RCC 7860 (cell line): ENCODE measurements at regions not wholly inside any gene's neighbourhood (a gene's known extent, or its start where the extent isn't known, plus 50 kb on each side); places are given as distances from the start of the nearest gene placed in this dataset.

Experiments
- DNase-seq: peaks from one replicate; pipeline ENCODE4 v3.0.0-alpha.2; 2015; ENCODE audit warnings: low spot score
- FAIRE-seq: peaks from 2 replicates; lab custom pipeline; 2012; peaks lifted over from hg19 to GRCh38; lab: Jason Lieb, UNC

DNA sequence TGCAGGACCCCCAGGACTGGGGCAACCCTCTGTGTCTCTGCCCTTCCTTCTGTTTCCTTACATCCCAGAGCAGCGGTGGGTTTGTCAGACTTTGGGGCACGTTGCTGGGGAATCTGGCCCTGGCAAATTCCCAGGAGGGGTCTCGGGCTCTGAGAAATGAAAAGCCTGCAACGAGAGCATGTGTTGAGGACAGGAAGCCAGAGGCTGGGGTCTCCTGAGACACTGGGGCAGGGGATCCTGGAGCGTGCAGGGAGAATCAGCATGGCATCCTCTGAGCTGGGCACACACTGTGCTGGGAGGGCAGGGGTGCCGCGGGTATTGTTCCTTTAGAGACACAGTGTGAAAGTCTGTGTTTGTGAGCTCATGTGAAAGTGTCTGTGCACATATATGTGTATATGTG is 279.9 kb upstream of the PPP2R2D start:
- DNase-seq (no peak), FAIRE-seq (no peak)

DNA sequence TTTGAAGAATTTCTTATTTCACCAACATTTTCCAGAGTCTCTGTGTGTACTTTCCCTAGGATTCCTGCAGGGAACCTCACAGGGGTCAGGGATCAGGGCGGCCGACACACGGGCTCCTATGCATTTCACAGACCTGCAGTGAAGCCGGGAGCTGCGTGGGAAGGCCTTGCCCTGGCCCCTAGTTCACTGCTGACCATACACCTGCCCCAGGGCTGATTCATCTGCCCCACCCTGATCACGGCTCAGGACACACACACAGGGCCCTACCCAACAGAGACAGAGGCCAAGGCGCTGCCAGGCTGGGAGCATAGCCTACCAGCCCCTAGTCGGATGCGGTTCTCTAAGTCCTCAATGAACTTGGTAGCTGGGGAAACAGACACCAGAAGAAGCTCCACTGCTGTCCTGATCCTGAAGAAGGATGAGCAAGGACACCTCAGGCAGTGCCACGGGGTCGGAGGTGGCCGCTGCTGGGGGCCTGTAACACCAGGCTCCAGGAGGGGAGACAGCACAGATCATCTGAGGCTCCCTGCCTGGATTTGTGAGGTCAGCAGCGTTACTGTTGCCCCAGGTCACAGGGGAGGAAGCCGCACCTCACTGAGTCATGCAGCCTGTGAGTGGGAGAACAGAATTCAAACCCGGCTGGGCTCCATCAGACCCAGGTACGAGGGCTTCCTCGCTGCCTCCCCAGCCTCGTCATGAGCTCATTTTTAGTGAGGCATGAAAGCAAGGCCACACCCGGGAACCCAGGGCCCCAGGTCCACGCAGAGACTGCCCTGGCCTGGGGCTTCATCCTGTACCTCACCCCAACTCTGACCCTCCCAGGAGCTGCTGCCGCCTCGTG is 278.8 kb upstream of the PPP2R2D start:
- no peak for FAIRE-seq
- no peak for DNase-seq

DNA sequence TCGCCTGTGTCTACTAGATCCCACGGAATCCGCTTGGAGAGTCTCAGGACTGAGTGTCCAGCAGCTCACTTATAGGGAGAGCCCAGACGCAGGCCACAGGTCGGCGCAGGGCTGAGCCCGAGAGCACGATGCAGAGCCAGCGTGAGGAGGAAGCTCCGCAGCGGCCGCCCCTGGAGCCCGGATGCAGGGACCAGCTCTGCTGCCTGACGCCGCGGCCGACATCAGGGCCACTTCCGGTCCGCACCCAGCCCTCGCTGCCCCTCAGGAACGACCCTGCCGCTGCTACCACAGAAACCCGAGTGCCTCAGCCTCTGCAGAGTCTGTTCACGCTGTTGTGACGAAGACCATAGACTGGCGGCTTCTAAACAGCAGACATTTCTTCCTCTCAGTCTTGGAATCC is 275.8 kb upstream of the PPP2R2D start:
- no peak for FAIRE-seq
- no peak for DNase-seq

DNA sequence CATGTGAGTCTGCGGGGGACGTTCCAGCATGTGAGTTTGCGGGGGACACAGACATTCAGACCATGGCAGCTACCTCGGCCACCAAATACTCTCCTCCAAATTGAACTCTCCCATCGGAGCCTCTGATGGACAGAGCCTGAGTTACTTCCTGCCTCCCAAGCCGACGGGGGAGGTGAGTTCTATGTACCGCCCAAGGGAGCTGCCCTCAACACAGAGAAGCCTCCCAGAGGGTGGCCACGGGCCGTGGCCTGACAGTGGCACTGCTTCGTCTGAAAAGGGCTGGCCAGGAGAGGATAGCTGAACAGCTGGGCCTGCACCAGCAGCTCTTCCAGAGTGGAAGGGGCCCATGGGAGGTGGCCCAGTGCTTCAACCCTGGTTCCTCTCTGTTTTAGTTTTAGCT is 274.5 kb upstream of the PPP2R2D start:
- FAIRE-seq (no peak), DNase-seq (no peak)

GRCh38 chr10:131629026-131629770 is 271.6 kb upstream of the PPP2R2D start:
- no peak for DNase-seq
- FAIRE-seq = no peak

DNA sequence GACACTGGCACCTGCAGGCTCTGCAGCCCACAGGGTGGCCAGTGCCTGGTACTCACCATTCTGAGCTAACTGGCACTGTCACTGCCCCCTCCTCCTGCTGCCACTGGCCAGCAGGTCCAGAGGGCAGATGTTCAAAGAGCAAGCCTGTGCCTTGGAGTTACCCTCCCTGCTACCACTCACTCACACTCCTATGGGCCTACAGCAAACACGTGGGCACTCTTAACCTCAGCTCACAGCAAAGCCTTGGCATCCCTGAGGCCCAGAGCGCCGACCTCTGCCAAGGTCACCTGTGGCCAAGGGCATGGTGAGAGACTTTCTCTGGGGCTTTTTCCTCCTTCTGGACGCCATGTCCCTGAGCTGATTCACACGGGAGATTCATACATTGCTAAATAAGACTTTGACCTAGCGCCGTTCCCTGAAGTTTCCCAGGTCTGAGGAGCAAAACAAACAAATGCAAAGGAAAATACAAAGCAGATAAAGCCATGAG is 270.0 kb upstream of the PPP2R2D start:
- FAIRE-seq (no peak), DNase-seq (no peak)

DNA sequence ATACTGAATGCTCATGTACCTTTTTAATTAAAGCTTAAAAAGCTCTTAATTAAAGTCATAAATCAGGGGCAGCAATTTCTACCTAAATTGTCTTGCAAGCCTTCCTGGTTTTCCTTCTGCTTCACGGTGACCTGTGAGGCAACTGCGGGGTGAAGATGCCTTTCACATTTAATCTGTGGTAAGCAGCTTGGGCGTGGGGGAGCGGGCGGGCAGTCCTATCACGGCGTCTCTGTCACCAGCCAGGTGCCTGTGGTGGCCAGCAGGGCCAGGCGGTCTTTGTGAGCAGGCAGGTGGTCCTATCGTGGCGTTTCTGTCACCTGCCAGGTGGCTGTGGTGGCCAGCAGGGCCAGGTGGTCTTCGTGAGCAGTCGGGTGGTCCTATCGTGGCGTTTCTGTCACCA is 269.2 kb upstream of the PPP2R2D start:
- FAIRE-seq (no peak), DNase-seq (no peak)

DNA sequence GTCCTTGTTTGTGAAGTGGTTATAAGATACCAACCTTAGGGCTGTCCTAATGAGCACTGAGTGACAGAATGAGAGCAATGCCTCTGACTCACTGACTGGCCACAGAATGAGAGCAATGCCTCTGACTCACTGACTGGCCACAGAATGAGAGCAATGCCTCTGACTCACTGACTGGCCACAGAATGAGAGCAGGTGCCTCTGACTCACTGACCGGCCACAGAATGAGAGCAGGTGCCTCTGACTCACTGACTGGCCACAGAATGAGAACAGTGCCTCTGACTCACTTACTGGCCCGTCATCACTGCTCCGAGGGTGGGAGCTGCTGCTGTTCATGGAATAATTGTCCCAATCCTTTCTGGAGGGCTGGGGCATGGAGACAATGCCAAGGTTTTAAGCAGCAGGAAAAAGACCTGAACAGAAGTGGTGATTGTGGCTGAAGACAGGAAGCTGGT is 265.2 kb upstream of the PPP2R2D start:
- peak; percentile 17 for DNase-seq
- FAIRE-seq = no peak

DNA sequence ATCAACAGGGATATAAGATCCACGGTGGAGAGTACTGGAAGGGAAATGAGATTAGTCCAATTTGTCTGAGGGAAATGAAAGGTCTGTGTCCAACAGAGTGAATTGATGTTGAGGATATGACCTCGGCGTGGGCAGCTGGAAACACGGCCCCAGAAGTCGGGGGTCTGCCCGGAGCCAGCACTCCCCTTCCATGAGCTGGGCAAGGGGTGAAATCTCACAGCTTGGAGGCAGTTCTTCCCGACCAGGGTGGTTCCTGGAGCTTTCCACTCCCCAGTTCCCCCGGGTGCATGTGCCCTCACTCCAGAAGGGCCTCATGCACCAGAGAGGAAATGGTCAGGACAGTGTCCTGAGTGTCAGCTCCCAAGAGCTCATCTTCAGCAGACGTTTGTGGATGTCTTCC is 264.7 kb upstream of the PPP2R2D start:
- no peak for FAIRE-seq
- DNase-seq = no peak

DNA sequence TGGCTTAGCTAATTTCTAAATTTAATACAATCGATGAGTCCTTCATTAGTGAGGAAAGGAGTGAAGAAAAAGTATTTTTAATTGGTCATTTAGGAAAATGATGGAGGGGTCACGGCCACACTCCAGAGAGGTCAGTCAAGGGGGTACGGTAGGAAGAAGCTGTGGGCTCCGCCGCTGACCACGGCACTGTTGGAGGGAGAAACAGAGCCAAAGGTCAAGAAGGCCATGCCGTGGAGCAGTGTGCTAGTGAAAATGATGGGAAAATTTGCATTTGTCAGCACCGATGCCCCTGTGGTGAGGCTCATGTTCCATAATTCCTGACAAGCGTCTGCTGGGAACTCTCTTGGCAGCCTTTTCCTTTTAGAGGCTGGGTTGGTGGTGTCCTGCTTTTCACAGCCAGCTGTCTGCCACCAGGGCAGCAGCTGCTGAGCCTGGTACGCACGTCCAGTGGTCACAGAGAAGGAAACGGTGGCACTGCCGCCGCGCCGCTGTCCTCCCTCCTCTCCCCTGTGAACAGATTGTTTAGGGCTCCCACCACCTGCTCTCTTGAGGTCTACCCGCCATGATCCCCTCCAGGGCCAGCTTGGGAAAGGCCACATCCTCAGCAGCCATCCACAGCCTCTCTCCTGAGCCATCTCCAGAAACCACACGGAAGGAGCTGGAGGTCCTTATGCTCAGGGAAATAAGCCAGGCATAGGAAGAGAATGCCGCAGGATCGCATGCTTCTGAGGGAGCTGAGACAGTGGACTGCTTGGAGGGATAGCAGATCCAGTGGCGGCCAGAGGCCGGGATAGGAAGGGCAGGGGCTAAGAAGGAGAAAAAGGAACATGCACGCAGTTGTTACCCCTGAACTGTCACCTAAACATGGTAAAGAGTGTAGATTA is 263.7 kb upstream of the PPP2R2D start:
- FAIRE-seq = no peak
- DNase-seq = no peak

DNA sequence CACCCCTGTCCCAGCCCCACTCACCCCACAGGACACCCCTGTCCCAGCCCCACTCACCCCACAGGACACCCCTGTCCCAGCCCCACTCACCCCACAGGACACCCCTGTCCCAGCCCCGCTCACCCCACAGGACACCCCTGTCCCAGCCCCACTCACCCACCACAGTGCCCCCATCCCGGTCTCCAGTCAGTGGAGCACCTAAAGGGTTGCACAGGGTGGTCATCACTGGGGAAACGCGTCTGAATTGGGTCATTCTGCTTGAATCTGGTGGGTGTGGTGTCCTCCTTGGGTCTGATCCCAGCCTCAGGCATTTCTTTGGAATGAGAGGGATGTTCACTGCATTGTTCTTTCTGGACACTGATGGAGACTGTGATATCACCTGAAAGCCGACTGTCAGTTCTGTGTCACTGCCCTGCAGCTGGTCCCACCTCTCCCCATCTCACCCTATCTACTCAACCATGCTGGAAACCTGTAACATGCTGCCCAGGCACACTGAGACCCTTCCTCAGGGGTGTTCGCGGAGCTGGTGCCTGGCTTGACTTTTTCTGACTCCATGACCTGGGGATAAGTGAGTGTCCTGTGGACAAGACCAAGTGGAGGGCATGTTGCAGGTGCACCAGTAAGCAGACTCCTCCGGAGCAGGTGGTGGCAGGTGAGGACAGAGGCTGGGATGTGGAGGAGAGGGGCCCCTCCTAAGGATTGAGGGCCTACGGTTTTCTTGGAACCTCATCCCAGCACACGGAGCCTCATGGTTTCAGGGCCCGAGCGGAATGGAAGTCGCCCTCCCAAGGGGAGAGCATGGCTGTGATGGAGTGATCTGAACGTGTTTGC is 262.5 kb upstream of the PPP2R2D start:
- FAIRE-seq (no peak), DNase-seq (no peak)

- DNase-seq = no peak
- no peak for FAIRE-seq
Observed at GRCh38 chr10:131638880-131639278, 261.9 kb upstream of the PPP2R2D start.

DNA sequence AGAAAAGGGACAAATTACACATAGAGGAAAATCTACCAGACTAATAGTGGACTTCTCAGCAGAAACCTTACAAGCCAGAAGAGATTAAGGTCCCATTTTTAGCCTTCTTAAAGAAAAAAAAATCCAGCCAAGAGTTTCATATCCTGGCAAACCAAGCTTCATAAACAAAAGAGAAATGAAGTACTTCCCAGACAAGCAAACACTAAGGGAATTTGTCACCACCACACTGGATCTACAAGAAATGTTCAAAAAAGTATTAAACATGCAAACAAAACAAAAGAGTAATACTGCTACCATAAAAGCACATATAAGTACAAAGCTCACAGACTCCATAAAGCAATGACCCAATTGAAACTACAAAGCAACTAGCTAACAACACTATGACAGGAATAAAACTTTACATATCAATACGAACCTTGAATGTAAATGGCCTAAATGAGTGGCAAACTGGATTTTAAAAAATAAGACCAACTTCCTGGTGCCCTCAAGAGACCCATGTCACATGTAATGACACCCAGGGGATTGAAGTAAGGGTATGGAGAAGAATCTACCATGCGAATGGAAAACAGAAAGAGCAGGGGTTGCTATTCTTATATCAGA is 260.7 kb upstream of the PPP2R2D start:
- DNase-seq (no peak), FAIRE-seq (no peak)

GRCh38 chr10:131641231-131641630 is 259.6 kb upstream of the PPP2R2D start:
- DNase-seq = no peak
- FAIRE-seq = no peak

- FAIRE-seq (no peak), DNase-seq (no peak)
Observed at GRCh38 chr10:131641898-131642297, 258.9 kb upstream of the PPP2R2D start.

DNA sequence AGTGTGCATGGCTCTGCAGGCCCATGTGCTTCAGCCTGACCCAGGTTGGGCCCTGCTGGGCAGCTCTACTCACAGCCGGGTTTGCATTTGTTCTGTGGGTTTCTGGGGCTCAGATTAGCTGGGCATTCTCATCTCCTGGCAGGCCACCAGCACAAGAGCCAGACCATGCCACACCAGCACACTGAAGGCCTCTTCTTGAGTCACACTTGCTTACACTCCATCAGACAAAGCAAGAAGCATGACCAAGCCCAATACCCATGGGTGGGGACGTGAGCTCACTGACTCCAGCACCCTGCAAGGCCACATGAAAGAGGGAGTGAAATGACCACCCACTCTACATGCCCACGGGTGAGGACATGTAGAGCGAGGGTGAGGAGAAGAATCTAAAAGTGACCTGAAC is 257.8 kb upstream of the PPP2R2D start:
- FAIRE-seq (no peak), DNase-seq (no peak)

DNA sequence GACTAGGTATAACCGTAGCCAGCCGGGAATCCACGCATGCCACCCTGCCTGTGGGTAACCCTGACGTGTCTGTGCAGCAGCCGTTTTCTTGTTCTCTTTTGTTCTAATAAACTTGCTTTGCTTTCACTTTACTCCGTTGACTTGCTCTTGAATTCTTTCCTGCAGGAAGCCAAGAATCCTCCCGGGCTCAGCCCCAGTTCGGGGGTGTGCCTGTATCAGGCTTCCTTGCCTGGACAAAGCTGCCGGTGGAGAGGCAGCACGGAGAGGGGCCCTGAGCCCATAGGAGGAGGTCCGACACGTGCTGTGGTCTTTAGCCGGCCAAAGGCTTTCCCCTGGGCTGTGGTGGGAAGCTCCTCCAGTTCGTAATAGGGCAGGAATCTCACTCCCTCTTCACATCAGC is 256.5 kb upstream of the PPP2R2D start:
- FAIRE-seq = no peak
- no peak for DNase-seq

DNA sequence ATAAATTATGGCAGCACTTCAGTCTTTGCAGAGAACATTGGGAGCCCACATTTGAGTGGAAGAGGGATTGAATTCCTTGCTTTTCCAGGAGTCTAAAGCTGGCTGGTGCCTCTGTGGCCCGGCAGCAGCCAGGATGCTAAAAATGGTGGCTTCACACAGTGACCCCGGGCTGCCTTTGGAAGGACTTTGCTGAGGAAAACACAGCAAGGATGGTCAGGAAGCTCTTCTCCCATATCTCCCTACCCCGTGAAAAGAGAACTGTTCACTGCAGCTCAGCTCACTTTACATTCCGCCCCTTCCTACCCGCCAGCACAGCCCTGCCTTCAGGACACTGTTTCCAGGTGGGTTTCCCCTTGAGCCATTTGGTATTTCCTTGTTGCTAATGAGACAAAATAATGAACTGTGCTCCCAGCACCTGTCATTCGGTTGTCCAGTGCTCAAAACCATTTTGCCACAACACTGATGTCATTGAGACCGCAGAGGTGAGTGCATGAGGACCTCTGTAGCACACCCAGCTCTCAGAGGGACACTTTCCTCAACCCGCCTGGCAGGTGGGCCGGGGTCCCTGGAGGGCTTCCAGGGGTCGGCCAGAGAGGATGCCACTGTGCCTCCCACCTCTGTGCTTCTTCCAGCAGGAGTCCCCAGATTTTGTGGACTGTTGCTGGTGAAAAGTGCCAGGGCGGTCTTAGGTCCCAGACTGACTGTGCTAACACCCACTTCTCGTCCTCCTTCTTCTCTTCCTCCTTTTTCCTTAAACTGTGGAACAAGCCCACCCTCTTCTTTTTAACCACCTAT is 255.7 kb upstream of the PPP2R2D start:
- FAIRE-seq = no peak
- DNase-seq = no peak

DNA sequence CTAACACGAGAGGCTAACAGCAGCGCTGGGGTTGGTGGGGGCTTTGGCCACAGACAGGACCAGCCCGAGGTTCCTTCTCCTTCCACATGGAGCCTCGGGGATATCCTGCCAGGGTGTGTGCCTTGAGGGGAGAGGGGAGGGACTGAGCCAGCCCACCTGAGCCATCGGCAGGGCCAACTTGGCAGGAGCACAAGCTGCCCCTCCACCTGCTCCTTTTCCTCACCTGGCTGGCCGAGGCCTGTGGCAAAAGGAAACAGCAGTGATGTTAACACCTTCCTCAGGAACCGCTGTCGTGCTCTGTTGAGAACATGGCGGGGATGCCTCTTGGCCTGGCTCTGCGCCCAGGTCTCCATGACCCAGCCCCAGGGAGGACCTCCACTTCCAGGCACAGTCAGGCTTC is 255.1 kb upstream of the PPP2R2D start:
- no peak for FAIRE-seq
- DNase-seq = no peak
